ENCODE measurements at regions not wholly inside any gene's neighbourhood (a gene's known extent, or its start where the extent isn't known, plus 50 kb on each side); places are given as distances from the start of the nearest gene placed in this dataset.
A peak's percentile ranks its signal among the peaks of the same experiment; 100 is the strongest.
"Not testable (repeated sequence)": the region's sequence is repeated elsewhere in the genome, so short reads cannot be mapped to it uniquely, and the experiment has no call there.

- peak; percentile 5 to 19 for DNase-seq (ENCODE audit: low read depth in 2 of 2)
- H3K4me3 ChIP-seq (replicated peaks in 1 of 2; ENCODE audit: low read depth in 2 of 2, low read length in 2 of 2), result not testable (repeated sequence)
- peak; percentile 60 for TF ChIP-seq CTCF (IDR thresholded peaks at IDR 0.05; ENCODE audit: low read depth, low read length)
These were observed 249.4 kb upstream of the NOTCH2NLA start for GRCh38 chr1:146478125-146478720.

- not testable (repeated sequence) for H3K4me3 ChIP-seq (replicated peaks in 1 of 2; ENCODE audit: low read depth in 2 of 2, low read length in 2 of 2); DNase-seq (ENCODE audit: low read depth in 2 of 2)
These were observed 246.3 kb upstream of the NOTCH2NLA start for GRCh38 chr1:146475086-146475485.

GRCh38 chr1:146474216-146474615 lies 245.4 kb upstream of the NOTCH2NLA start:
- not testable (repeated sequence) for DNase-seq (ENCODE audit: low read depth in 2 of 2); H3K4me3 ChIP-seq (replicated peaks in 1 of 2; ENCODE audit: low read depth in 2 of 2, low read length in 2 of 2)

- H3K4me3 ChIP-seq (replicated peaks in 1 of 2; ENCODE audit: low read depth in 2 of 2, low read length in 2 of 2), result peak overlapping the region; percentile 36 to 41
- DNase-seq (ENCODE audit: low read depth in 2 of 2), result peak; percentile 41 to 55
These were observed 243.5 kb upstream of the NOTCH2NLA start for GRCh38 chr1:146472192-146472861.

- DNase-seq (ENCODE audit: low read depth in 2 of 2); H3K4me3 ChIP-seq (replicated peaks in 1 of 2; ENCODE audit: low read depth in 2 of 2, low read length in 2 of 2): not testable (repeated sequence)
These were observed 231.1 kb upstream of the NOTCH2NLA start for GRCh38 chr1:146459939-146460338.

- not testable (repeated sequence) for DNase-seq (ENCODE audit: low read depth in 2 of 2)
These were observed 230.5 kb upstream of the NOTCH2NLA start for GRCh38 chr1:146459308-146459707.

GRCh38 chr1:146448877-146449246 lies 220.0 kb upstream of the NOTCH2NLA start:
- DNase-seq (ENCODE audit: low read depth in 2 of 2); H3K4me3 ChIP-seq (replicated peaks in 1 of 2; ENCODE audit: low read depth in 2 of 2, low read length in 2 of 2): not testable (repeated sequence)

More at GRCh38 chr1:146459308-146459707, 230.5 kb upstream of the NOTCH2NLA start:
- not testable (repeated sequence) for H3K4me3 ChIP-seq (replicated peaks in 1 of 2; ENCODE audit: low read depth in 2 of 2, low read length in 2 of 2)

GRCh38 chr1:146448212-146448876 lies 219.5 kb upstream of the NOTCH2NLA start:
- not testable (repeated sequence) for DNase-seq (ENCODE audit: low read depth in 2 of 2); H3K4me3 ChIP-seq (replicated peaks in 1 of 2; ENCODE audit: low read depth in 2 of 2, low read length in 2 of 2)

GRCh38 chr1:146443871-146444222 lies 215.0 kb upstream of the NOTCH2NLA start:
- H3K4me3 ChIP-seq (replicated peaks in 1 of 2; ENCODE audit: low read depth in 2 of 2, low read length in 2 of 2), result peak overlapping the region; percentile 32 to 49
- DNase-seq (ENCODE audit: low read depth in 2 of 2), result peak; percentile 5 to 16

- not testable (repeated sequence) for H3K4me3 ChIP-seq (replicated peaks in 1 of 2; ENCODE audit: low read depth in 2 of 2, low read length in 2 of 2); DNase-seq (ENCODE audit: low read depth in 2 of 2)
These were observed 214.5 kb upstream of the NOTCH2NLA start for GRCh38 chr1:146443088-146443870.

- H3K4me3 ChIP-seq (replicated peaks in 1 of 2; ENCODE audit: low read depth in 2 of 2, low read length in 2 of 2); DNase-seq (ENCODE audit: low read depth in 2 of 2): not testable (repeated sequence)
These were observed 209.7 kb upstream of the NOTCH2NLA start for GRCh38 chr1:146438543-146438942.

GRCh38 chr1:146416642-146417041 lies 187.8 kb upstream of the NOTCH2NLA start:
- DNase-seq (ENCODE audit: low read depth in 2 of 2), result peak in 1 of 2 donors; percentile 2

GRCh38 chr1:146415017-146415416 lies 186.2 kb upstream of the NOTCH2NLA start:
- DNase-seq (ENCODE audit: low read depth in 2 of 2); H3K4me3 ChIP-seq (replicated peaks in 1 of 2; ENCODE audit: low read depth in 2 of 2, low read length in 2 of 2): not testable (repeated sequence)

More at GRCh38 chr1:146416642-146417041, 187.8 kb upstream of the NOTCH2NLA start:
- H3K4me3 ChIP-seq (replicated peaks in 1 of 2; ENCODE audit: low read depth in 2 of 2, low read length in 2 of 2), result not testable (repeated sequence)

GRCh38 chr1:146413911-146414310 lies 185.1 kb upstream of the NOTCH2NLA start:
- not testable (repeated sequence) for H3K4me3 ChIP-seq (replicated peaks in 1 of 2; ENCODE audit: low read depth in 2 of 2, low read length in 2 of 2)
- DNase-seq (ENCODE audit: low read depth in 2 of 2), result peak; percentile 27 to 46

- DNase-seq (ENCODE audit: low read depth in 2 of 2); H3K4me3 ChIP-seq (replicated peaks in 1 of 2; ENCODE audit: low read depth in 2 of 2, low read length in 2 of 2): not testable (repeated sequence)
These were observed 183.1 kb upstream of the NOTCH2NLA start for GRCh38 chr1:146411923-146412322.

GRCh38 chr1:146409817-146410441 lies 181.1 kb upstream of the NOTCH2NLA start:
- H3K4me3 ChIP-seq (replicated peaks in 1 of 2; ENCODE audit: low read depth in 2 of 2, low read length in 2 of 2), result not testable (repeated sequence)
- peak; percentile 85 to 89 for DNase-seq (ENCODE audit: low read depth in 2 of 2)

All from cardiac fibroblast (primary cell).